Smooth muscle cell (in vitro differentiated cells): ENCODE measurements at regions not wholly inside any gene's neighbourhood (a gene's known extent, or its start where the extent isn't known, plus 50 kb on each side); places are given as distances from the start of the nearest gene placed in this dataset.

Experiments used
- DNase-seq: peaks from one replicate; lab custom pipeline; 2025; ENCODE audit not compliant: unreplicated experiment; lab: John Stamatoyannopoulos, UW
- H2AFZ ChIP-seq: fragments of 200-600 bp; sonication (generic); 2 replicates; pipeline ENCODE4 v1.6.0; 2016; ENCODE audit warnings: antibody characterized with exemption, low read depth, mild to moderate bottlenecking
- H3F3A ChIP-seq: fragments of 200-600 bp; sonication (generic); 2 replicates; pipeline ENCODE4 v1.6.0; 2017; ENCODE audit warnings: antibody characterized with exemption, low read depth
- H3K27ac ChIP-seq: fragments of 200-600 bp; sonication (generic); 2 replicates; pipeline ENCODE4 v1.5.1; 2016; ENCODE audit warnings: low read depth, mild to moderate bottlenecking
- H3K27me3 ChIP-seq: fragments of 200-600 bp; sonication (generic); 2 replicates; pipeline ENCODE4 v1.6.1; 2016; ENCODE audit warnings: low read depth, mild to moderate bottlenecking
- H3K36me3 ChIP-seq: fragments of 200-600 bp; sonication (generic); 2 replicates; pipeline ENCODE4 v1.5.1; 2016; ENCODE audit warnings: low read depth
- H3K4me1 ChIP-seq: fragments of 200-600 bp; sonication (generic); 2 replicates; pipeline ENCODE4 v1.5.1; 2016; ENCODE audit warnings: low read depth
- H3K4me2 ChIP-seq: fragments of 200-600 bp; sonication (generic); 2 replicates; pipeline ENCODE4 v1.6.0; 2016; ENCODE audit warnings: mild to moderate bottlenecking
- H3K4me3 ChIP-seq: fragments of 200-600 bp; sonication (generic); 2 replicates; pipeline ENCODE4 v1.5.1; 2016; ENCODE audit warnings: mild to moderate bottlenecking
- H3K79me2 ChIP-seq: fragments of 200-600 bp; sonication (generic); 2 replicates; pipeline ENCODE4 v1.6.0; 2016; ENCODE audit warnings: low read depth, mild to moderate bottlenecking
- H3K9ac ChIP-seq: fragments of 200-600 bp; sonication (generic); 2 replicates; pipeline ENCODE4 v1.6.0; 2016; ENCODE audit warnings: low read depth
- H3K9me3 ChIP-seq: fragments of 200-600 bp; sonication (generic); replicated peaks from 2 replicates; pipeline ENCODE4 v1.5.1; 2016; ENCODE audit warnings: low read depth
- H4K20me1 ChIP-seq: fragments of 200-600 bp; sonication (generic); 2 replicates; pipeline ENCODE4 v1.6.0; 2016; ENCODE audit warnings: low read depth
- WGBS: methylation state at CpG from one replicate; pipeline ENCODE4 v1.1.7; 2016; ENCODE audit warnings: low lambda C conversion rate; 5-methylcytosine and 5-hydroxymethylcytosine counted together
- TF ChIP-seq, protein P1 (sequence below): fragments of 200-600 bp; sonication (generic); IDR thresholded peaks from 2 replicates; pipeline ENCODE4 v1.5.1; 2017; ENCODE audit warnings: borderline replicate concordance, mild to moderate bottlenecking, antibody characterized with exemption; ENCODE audit not compliant: insufficient read depth, poor library complexity, severe bottlenecking

DNA sequence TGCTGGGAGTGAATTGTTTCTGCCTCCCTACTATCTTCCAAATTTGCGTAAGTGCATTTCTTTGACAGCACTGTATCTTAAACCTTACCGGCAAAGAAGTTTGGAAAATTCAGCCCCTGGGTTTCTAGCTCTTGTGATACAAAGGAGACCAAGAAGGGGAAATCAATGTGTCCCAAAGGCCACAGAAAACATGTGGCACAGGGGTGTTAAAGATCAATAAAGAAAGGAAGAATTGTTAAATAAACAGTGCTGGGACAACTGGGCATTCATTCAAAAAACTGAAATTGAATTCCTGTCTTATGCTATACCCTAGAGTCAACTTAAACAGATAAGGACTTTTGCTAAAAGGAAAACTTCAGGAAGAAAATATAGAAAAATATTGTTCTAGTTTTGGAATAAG lies 328.1 kb downstream of the MAN2A1 start:
- no peak for DNase-seq
- H3F3A ChIP-seq, result no peaks in the 10 kb centered on the region
- no peaks in the 10 kb centered on the region for H4K20me1 ChIP-seq
- H3K79me2 ChIP-seq, result no peaks in the 10 kb centered on the region
- H2AFZ ChIP-seq, result no peak overlapping the region
- no peaks in the 10 kb centered on the region for H3K9me3 ChIP-seq
- no peak overlapping the region for H3K9ac ChIP-seq
- H3K27ac ChIP-seq, result no peak overlapping the region
- H3K4me3 ChIP-seq, result no peak overlapping the region
- no peaks in the 10 kb centered on the region for H3K4me1 ChIP-seq
- TF ChIP-seq, protein P1, sequence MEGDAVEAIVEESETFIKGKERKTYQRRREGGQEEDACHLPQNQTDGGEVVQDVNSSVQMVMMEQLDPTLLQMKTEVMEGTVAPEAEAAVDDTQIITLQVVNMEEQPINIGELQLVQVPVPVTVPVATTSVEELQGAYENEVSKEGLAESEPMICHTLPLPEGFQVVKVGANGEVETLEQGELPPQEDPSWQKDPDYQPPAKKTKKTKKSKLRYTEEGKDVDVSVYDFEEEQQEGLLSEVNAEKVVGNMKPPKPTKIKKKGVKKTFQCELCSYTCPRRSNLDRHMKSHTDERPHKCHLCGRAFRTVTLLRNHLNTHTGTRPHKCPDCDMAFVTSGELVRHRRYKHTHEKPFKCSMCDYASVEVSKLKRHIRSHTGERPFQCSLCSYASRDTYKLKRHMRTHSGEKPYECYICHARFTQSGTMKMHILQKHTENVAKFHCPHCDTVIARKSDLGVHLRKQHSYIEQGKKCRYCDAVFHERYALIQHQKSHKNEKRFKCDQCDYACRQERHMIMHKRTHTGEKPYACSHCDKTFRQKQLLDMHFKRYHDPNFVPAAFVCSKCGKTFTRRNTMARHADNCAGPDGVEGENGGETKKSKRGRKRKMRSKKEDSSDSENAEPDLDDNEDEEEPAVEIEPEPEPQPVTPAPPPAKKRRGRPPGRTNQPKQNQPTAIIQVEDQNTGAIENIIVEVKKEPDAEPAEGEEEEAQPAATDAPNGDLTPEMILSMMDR, result no peak
- no peak overlapping the region for H3K4me2 ChIP-seq
- WGBS, result 98% methylated on average over 2 of the region's 2 CpGs
- H3K27me3 ChIP-seq, result no peaks in the 10 kb centered on the region
- H3K36me3 ChIP-seq, result no peaks in the 10 kb centered on the region

DNA sequence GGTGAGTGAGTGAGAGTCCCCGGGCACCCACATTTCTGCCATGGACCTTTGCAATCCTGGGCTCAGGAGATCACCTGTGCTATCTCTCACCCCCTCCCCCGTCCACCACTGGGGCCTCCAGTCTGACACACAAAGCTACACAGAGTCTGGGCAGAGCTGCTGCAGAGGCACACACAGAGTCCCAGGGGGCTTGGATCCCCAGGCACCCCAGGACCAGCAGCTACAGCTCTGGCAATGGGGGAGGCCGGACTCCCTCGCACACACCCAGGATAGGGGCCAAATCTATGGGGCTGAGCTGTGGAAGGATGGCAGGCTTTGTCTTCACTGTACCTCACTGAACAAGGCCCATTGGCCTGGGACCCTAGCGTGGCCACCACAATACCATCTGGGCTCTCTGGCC lies 328.8 kb downstream of the MAN2A1 start:
- H3K27me3 ChIP-seq, result no peaks in the 10 kb centered on the region
- no peaks in the 10 kb centered on the region for H3K79me2 ChIP-seq
- 89% methylated on average over 5 of the region's 5 CpGs for WGBS
- H3K4me3 ChIP-seq, result no peak overlapping the region
- H3K9me3 ChIP-seq, result no peaks in the 10 kb centered on the region
- H3K36me3 ChIP-seq, result no peaks in the 10 kb centered on the region
- no peaks in the 10 kb centered on the region for H3F3A ChIP-seq
- no peak overlapping the region for H3K9ac ChIP-seq
- H4K20me1 ChIP-seq, result no peaks in the 10 kb centered on the region
- H3K4me2 ChIP-seq, result no peak overlapping the region
- H2AFZ ChIP-seq, result no peak overlapping the region
- H3K4me1 ChIP-seq, result no peaks in the 10 kb centered on the region
- no peak overlapping the region for H3K27ac ChIP-seq
- TF ChIP-seq, protein P1, result no peak
- DNase-seq, result no peak

DNA sequence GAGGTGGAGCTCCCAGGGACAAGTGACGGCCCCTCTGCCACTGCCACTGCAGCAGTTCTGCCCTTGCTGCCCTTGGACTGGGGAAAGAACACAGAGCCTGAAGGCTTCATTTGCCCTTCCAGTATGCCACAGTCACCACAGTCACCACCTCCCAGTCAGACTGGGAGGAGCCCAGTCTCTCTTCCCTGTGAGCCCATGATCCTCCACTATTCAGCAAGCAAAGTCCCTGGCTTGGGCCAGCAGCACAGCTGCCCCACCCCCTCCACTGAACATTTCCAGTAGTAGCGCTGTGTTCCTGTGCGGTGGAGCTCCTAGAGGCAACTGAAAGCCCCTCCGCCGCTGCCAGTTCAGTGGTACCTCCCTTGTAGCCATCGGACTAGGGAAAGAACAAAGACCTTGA lies 329.4 kb downstream of the MAN2A1 start:
- TF ChIP-seq, protein P1, result no peak
- 98% methylated on average over 6 of the region's 6 CpGs for WGBS
- no peaks in the 10 kb centered on the region for H3K4me1 ChIP-seq
- H3K27ac ChIP-seq, result no peak overlapping the region
- no peaks in the 10 kb centered on the region for H3F3A ChIP-seq
- no peaks in the 10 kb centered on the region for H3K36me3 ChIP-seq
- no peaks in the 10 kb centered on the region for H4K20me1 ChIP-seq
- no peaks in the 10 kb centered on the region for H3K79me2 ChIP-seq
- H3K4me2 ChIP-seq, result no peak overlapping the region
- no peak overlapping the region for H2AFZ ChIP-seq
- no peak overlapping the region for H3K9ac ChIP-seq
- DNase-seq, result no peak
- H3K9me3 ChIP-seq, result no peaks in the 10 kb centered on the region
- H3K4me3 ChIP-seq, result no peak overlapping the region
- no peaks in the 10 kb centered on the region for H3K27me3 ChIP-seq

DNA sequence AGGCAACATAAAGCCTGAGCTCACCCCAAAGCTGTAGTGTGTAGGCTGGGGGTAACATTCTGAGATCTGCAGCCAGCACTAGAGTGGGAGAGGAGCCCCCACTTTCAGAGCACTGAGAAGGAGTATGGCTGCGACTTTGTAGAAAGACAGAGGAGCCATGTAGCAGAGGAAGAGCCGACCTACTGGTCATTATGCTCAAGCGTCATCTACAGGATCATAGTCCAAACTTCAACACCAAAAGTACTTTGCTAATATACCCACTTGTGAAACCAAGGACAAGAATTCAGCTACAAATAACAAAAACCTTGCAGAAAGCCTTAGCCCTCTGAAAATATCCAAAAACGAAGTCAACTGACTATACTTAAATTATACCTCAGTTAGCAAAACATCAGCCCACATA lies 330.1 kb downstream of the MAN2A1 start:
- H3K9me3 ChIP-seq, result no peaks in the 10 kb centered on the region
- no peaks in the 10 kb centered on the region for H3K4me1 ChIP-seq
- TF ChIP-seq, protein P1, result no peak

More for the DNA sequence above, 330.1 kb downstream of the MAN2A1 start:
- no peak overlapping the region for H3K27ac ChIP-seq
- no peak overlapping the region for H3K9ac ChIP-seq
- H3K36me3 ChIP-seq, result no peaks in the 10 kb centered on the region
- no peaks in the 10 kb centered on the region for H3K79me2 ChIP-seq
- H3K27me3 ChIP-seq, result no peaks in the 10 kb centered on the region
- no peaks in the 10 kb centered on the region for H4K20me1 ChIP-seq
- no peaks in the 10 kb centered on the region for H3F3A ChIP-seq
- DNase-seq, result no peak
- no peak overlapping the region for H2AFZ ChIP-seq
- 96% methylated on average over 4 of the region's 4 CpGs for WGBS
- no peak overlapping the region for H3K4me3 ChIP-seq
- no peak overlapping the region for H3K4me2 ChIP-seq
